ENCODE measurements at regions not wholly inside any gene's neighbourhood (a gene's known extent, or its start where the extent isn't known, plus 50 kb on each side); places are given as distances from the start of the nearest gene placed in this dataset.

GRCh38 chr5:4395752-4396151 lies 744.4 kb upstream of the ADAMTS16 start:
- no peak for DNase-seq (ENCODE audit: low read depth)

GRCh38 chr5:4405614-4406219 lies 734.4 kb upstream of the ADAMTS16 start:
- no peak for DNase-seq (ENCODE audit: low read depth)

- DNase-seq (ENCODE audit: low read depth) = no peak
These were observed 730.0 kb upstream of the ADAMTS16 start for GRCh38 chr5:4410151-4410550.

- no peak for DNase-seq (ENCODE audit: low read depth)
These were observed 728.5 kb upstream of the ADAMTS16 start for GRCh38 chr5:4411664-4412063.

- DNase-seq (ENCODE audit: low read depth) = no peak
These were observed 726.1 kb upstream of the ADAMTS16 start for GRCh38 chr5:4413996-4414395.

- no peak for DNase-seq (ENCODE audit: low read depth)
These were observed 722.0 kb upstream of the ADAMTS16 start for GRCh38 chr5:4418084-4418483.

- DNase-seq (ENCODE audit: low read depth) = no peak
These were observed 720.8 kb upstream of the ADAMTS16 start for GRCh38 chr5:4419281-4419680.

- DNase-seq (ENCODE audit: low read depth) = no peak
These were observed 720.0 kb upstream of the ADAMTS16 start for GRCh38 chr5:4420177-4420576.

GRCh38 chr5:4420681-4421080 lies 719.4 kb upstream of the ADAMTS16 start:
- DNase-seq (ENCODE audit: low read depth) = no peak

- no peak for DNase-seq (ENCODE audit: low read depth)
These were observed 717.9 kb upstream of the ADAMTS16 start for GRCh38 chr5:4422247-4422646.

GRCh38 chr5:4424895-4425294 lies 715.2 kb upstream of the ADAMTS16 start:
- DNase-seq (ENCODE audit: low read depth) = no peak

- no peak for DNase-seq (ENCODE audit: low read depth)
These were observed 699.6 kb upstream of the ADAMTS16 start for GRCh38 chr5:4440536-4440935.

- DNase-seq (ENCODE audit: low read depth) = no peak
These were observed 697.9 kb upstream of the ADAMTS16 start for GRCh38 chr5:4442221-4442620.

GRCh38 chr5:4447657-4448056 lies 692.5 kb upstream of the ADAMTS16 start:
- DNase-seq (ENCODE audit: low read depth) = no peak

GRCh38 chr5:4453655-4454054 lies 686.5 kb upstream of the ADAMTS16 start:
- DNase-seq (ENCODE audit: low read depth) = no peak

- no peak for DNase-seq (ENCODE audit: low read depth)
These were observed 660.7 kb upstream of the ADAMTS16 start for GRCh38 chr5:4479426-4479825.

- DNase-seq (ENCODE audit: low read depth) = no peak
These were observed 659.4 kb upstream of the ADAMTS16 start for GRCh38 chr5:4480528-4481349.

GRCh38 chr5:4487581-4487980 lies 652.5 kb upstream of the ADAMTS16 start:
- no peak for DNase-seq (ENCODE audit: low read depth)

GRCh38 chr5:4511996-4512656 lies 628.0 kb upstream of the ADAMTS16 start:
- no peak for DNase-seq (ENCODE audit: low read depth)

- no peak for DNase-seq (ENCODE audit: low read depth)
These were observed 626.7 kb upstream of the ADAMTS16 start for GRCh38 chr5:4513381-4513780.

GRCh38 chr5:4514067-4514648 lies 626.0 kb upstream of the ADAMTS16 start:
- no peak for DNase-seq (ENCODE audit: low read depth)

GRCh38 chr5:4518903-4519672 lies 621.0 kb upstream of the ADAMTS16 start:
- no peak for DNase-seq (ENCODE audit: low read depth)
